ENCODE measurements at regions not wholly inside any gene's neighbourhood (a gene's known extent, or its start where the extent isn't known, plus 50 kb on each side); places are given as distances from the start of the nearest gene placed in this dataset.

DNA sequence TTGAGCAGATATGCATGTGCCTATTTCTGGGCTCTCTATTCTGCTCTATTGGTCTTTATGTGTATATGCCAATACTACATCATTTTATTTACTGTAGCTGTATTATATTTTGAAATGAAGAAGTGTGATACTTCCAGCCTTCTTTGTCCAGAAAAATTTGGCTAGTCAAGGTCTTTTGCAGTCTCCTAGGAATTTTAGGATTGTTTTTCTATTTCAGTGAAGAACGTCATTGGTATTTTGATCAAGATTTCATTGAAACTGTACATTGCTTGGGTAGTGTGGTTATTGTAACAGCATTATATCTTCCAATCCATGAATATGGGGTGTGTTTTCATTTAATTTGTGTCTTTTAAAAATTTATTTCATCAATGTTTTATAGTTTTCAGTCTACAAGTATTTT, 400.3 kb downstream of the AASDHPPT start (continued):
- TF ChIP-seq REST (IDR thresholded peaks at IDR 0.05; ENCODE audit: low read depth): no peak
- TF ChIP-seq EZH2 (IDR thresholded peaks at IDR 0.05): no peak
- no peak for TF ChIP-seq CEBPB (IDR thresholded peaks at IDR 0.05; ENCODE audit: low read depth)

DNA sequence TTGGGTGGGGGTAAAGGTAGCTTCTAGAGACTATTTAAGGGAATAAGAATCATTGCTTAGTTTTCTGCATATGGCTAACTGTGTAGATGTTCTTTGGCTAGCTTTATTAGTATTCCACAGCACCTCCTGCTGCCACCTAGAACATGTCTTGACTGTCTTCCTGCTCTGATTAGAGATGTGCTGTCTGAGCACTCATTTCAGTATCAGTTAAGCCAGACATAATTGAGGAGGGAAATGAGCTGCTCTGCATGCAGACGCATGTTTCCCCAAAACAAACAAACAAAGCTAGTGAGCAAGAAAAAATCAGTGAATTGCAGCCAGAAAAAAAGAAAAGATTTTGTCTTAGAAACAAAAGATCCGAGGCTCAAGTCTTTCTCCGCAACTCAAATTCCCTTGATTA, 402.2 kb downstream of the AASDHPPT start:
- H3K4me3 ChIP-seq (replicated peaks in 1 of 2; ENCODE audit: low read depth in 1 of 2, low read length in 2 of 2): no peak overlapping the region
- H3K9me3 ChIP-seq (ENCODE audit: control insufficient read depth in 1 of 2, insufficient read depth in 1 of 2, low read depth in 1 of 2, low read length in 2 of 2): no peaks in the 10 kb centered on the region
- H3K27ac ChIP-seq (ENCODE audit: low read depth, low read length): no peak overlapping the region
- DNase-seq (ENCODE audit: low read depth, low spot score): no peak
- ChIA-PET RAD21 (ENCODE audit: low non-redundant PET in 1 of 2, low total read pairs in 2 of 2, uncharacterized antibody in 2 of 2, unreplicated experiment in 2 of 2) (no interaction called here), CTCF (no interaction called here), POLR2A (no interaction called here)
- intact Hi-C loops (cut with micrococcal nuclease): no loop called here
- no peak overlapping the region for H3K9ac ChIP-seq (ENCODE audit: low read length)
- peaks cover 0 to 11% of the 10 kb centered on the region in 2 experiments; a peak in 2 of 4 replicates for H3K4me1 ChIP-seq (ENCODE audit: control insufficient read depth in 1 of 2, insufficient read depth in 2 of 2, low read length in 2 of 2)
- no peaks in the 10 kb centered on the region for H3K27me3 ChIP-seq (ENCODE audit: insufficient read depth, low read length)
- H3K9me2 ChIP-seq (ENCODE audit: insufficient read depth): no peaks in the 10 kb centered on the region
- TF ChIP-seq JUND (IDR thresholded peaks at IDR 0.05) (no peak), EZH2phosphoT487 (IDR thresholded peaks at IDR 0.05; ENCODE audit: borderline replicate concordance) (no peak), FOSL1 (IDR thresholded peaks at IDR 0.05; ENCODE audit: low read depth) (no peak), RAD21 (IDR thresholded peaks at IDR 0.05; ENCODE audit: low read depth) (0 out of 2 replicates have a peak, but pooled peaks have one; percentile 7)
- no peaks in the 10 kb centered on the region for H3K36me3 ChIP-seq (ENCODE audit: control insufficient read depth in 1 of 2, insufficient read depth in 2 of 2, low read length in 2 of 2)
- no peak overlapping the region for H2AFZ ChIP-seq (ENCODE audit: low read depth, low read length, poor library complexity, severe bottlenecking)
- H4K20me1 ChIP-seq (ENCODE audit: insufficient read depth): no peaks in the 10 kb centered on the region
- ATAC-seq: no peak
- no peak overlapping the region for H3K4me2 ChIP-seq (ENCODE audit: low read length)
- BruUV-seq (replicated peaks): no TSS peak
- H3K79me2 ChIP-seq (ENCODE audit: insufficient read depth, low read length): no peaks in the 10 kb centered on the region
